HG03378 (cell line): ENCODE measurements at regions not wholly inside any gene's neighbourhood (a gene's known extent, or its start where the extent isn't known, plus 50 kb on each side); places are given as distances from the start of the nearest gene placed in this dataset.

ENCODE experiments used
- ATAC-seq: cut with Tn5 transposase; IDR thresholded peaks from one replicate; pipeline ENCODE4 v1.9.1; 2021; ENCODE audit warnings: mild to moderate bottlenecking, moderate library complexity; ENCODE audit not compliant: unreplicated experiment

DNA sequence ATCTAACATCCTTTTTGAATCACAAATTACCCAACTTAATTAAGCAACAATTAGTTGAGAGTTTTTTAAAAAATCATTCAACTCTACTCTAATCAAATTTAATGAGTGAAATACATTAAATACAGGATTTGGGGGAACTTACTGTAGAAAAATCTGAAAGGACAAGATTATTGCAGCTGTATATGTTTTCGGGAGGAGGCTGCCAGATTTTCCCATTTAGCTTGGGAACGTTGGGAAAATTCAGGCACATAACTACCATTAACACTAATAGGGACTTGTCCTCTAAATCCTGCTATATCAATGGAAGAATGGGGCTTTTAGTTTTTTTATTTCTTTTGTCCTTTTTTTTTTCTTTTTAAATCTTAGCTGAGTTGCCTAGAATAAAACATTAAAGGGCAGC lies 691.4 kb upstream of the FZD8 start:
- no peak for ATAC-seq

GRCh38 chr10:36332926-36333325 lies 690.8 kb upstream of the FZD8 start:
- no peak for ATAC-seq

- no peak for ATAC-seq
Measured at GRCh38 chr10:36331121-36331520, 689.0 kb upstream of the FZD8 start.

DNA sequence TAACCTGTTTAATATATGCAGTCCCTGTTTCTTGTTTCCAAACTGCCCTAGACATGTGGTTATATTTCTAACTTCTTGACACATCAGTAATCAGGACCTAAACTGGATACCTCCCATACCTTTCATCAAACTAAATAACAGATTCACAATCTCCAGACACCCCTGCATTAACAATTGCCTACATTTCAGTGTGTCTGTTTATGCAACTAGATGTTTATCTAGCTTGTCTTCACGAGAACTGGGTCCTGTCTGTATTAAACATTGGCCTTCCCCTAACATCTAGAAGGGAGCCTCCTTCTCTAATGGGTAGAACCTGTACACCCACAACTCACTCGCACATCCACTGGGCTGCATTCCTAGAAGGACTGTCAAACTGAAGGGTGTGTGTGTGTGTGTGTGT lies 683.7 kb upstream of the FZD8 start:
- ATAC-seq: no peak

DNA sequence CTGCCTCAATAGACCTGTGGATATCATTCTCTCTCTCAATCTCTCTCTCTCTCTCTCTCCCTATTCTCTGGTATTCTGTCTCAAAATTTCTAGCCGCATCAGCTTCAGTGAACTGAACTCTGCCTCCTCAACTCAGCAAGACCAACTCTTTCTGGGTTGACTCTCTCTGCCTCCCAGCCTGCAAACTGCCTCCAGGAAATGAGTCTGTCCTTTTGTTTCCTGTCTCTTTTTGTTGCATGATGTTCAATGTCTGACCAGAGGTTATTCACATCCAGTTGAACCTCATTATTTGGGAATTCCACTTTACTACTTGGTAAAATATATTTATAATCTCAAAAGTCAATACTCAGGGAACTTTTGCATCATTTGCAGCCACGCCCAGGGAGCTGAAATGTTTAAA lies 682.7 kb upstream of the FZD8 start:
- no peak for ATAC-seq

- ATAC-seq: no peak
Measured at GRCh38 chr10:36313142-36313541, 671.0 kb upstream of the FZD8 start.

GRCh38 chr10:36303896-36304295 lies 661.8 kb upstream of the FZD8 start:
- no peak for ATAC-seq

GRCh38 chr10:36302086-36302485 lies 660.0 kb upstream of the FZD8 start:
- no peak for ATAC-seq

DNA sequence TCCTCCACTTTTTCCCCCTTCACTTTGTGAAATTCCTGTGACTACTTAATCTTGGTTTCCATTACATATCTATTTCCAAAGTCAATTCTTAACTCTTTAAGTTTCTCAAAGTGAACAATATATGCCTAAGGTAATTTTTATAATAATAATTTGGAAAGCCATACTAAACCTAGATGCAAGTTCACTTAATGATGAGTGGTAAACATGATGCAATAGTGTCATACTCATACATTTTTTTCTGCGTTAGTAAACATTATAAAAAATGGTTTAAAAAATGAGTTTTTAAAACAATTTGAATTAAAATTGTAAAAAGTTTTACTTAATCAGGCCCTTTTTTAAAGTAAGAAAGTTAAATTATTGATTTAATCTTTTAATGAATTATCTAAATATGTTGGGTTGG lies 659.4 kb upstream of the FZD8 start:
- ATAC-seq: no peak

DNA sequence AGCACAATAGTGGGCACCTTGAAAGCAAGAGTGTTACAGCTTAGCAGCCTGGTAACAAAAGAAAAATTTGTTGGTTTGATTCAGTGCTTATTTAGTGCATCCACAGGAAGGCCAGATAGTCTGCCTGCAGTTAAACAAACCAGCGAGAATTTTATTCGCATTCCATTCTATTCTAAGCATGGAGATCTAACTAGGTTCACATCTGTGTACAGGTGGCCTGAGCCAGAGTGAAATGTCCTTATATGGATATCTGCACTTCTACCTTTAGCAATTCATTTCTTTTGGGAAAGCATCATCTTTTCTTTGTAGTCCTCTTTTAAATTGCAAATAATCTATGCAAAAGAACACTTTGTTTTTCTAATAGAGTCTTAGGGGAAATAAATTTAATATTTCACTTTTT lies 659.0 kb upstream of the FZD8 start:
- ATAC-seq: no peak

- no peak for ATAC-seq
Measured at GRCh38 chr10:36283827-36284226, 641.7 kb upstream of the FZD8 start.

- no peak for ATAC-seq
Measured at GRCh38 chr10:36281831-36282331, 639.8 kb upstream of the FZD8 start.

DNA sequence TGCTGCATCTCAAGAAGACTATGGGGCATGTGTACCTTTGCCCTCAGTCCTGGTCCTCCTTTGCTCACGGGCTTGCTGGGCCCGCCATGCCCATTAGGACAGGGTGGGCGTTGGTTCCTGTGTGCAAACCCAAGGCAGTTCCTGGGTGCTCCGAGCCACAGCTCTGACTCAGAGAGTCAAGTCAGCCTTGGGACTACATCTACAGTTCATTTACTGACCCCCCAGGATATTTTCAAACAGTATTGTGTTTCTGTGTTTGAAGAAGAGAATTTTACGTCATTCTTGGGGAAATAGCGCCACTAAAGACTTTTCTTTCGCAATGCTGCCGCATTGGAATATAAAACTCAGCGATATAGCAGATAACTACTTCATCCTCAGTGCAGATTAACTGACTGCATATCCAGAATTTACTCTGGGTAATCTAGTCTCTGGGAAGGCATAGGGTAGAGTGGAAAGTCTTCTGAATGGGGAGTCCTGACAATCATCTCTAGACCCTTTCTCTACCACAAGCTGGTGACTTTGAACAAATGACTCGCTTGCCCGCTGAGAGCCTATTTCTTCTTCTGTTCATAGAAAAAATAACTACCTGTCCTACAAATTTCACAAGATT lies 638.9 kb upstream of the FZD8 start:
- no peak for ATAC-seq

DNA sequence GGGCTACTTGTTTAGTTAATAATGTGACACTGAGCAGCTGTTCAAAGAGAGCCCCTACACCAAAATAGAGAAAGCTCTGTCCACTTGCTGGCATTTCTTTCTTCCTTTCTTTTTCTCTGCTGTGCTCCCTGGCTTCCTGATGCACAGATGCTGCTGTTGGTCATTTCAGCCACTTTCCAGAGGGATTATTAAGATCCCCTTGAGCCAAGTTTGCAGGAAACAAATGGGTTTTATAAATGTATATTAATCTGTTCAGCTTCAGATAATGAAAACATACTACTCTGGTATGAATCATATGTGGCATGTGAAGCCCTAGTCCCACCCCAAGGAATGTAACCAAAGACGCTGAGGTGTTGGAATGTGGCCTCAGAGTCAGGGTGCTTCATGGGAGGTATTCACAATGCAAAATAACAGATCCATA lies 638.2 kb upstream of the FZD8 start:
- no peak for ATAC-seq

DNA sequence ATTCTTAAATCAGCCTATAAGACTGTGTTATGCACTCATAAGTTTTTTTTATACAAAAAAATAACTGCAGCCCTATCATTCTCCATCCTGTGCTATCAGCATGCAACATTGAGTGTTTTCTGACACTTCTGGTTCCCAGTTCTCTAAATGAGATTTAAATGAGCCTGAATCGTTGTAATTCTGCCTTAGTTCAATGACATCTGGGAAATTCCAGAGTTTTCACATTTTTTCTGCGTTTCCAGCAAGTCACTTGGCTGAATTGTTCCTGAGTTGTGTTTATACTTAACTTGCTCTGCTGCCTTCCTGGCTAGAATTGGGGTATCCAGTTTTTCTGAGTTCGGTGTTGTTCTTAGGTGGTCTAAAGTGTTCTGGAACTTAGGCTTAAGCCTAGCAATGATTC lies 636.1 kb upstream of the FZD8 start:
- no peak for ATAC-seq

DNA sequence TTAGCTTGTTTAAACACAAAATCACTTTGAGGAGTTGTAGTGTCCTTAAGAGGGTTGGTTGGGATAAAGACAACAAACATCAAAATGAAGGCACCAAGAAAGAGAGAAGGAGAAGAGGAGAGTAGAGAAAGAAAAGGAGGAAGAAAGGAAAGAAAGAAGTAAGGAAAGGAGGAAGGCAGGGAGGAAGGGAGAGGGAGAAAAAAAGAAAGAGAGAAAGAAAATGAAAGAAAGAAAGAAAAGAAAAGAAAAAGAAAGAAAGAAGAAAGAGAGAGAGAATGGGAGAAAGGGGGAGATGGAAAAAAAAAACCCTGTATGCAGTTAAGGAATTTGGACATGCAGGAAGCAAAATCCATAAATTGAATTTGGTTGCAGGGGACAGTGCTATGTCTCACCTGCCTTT lies 635.4 kb upstream of the FZD8 start:
- no peak for ATAC-seq

- ATAC-seq: no peak
Measured at GRCh38 chr10:36271627-36272340, 629.7 kb upstream of the FZD8 start.

- ATAC-seq: no peak
Measured at GRCh38 chr10:36269222-36269621, 627.1 kb upstream of the FZD8 start.

DNA sequence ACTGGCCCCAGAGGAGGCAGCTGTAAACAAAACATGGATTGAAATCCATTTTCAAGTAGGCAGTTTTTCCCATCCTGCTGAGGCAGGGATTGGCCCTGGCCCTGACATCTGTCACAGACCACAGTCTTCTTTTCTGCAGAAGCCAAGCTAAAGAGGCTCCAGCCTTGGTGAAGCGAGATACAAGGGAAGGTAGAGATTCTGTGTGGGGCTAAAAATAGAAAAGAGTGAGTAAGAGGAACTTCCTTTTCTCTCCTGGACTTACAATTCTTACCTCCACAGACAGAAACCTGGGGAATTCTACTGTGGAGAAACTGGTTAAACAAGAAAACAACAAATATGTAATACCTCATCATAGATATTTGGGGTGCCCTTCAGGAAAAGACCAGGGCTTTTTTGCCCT lies 624.8 kb upstream of the FZD8 start:
- ATAC-seq: no peak

DNA sequence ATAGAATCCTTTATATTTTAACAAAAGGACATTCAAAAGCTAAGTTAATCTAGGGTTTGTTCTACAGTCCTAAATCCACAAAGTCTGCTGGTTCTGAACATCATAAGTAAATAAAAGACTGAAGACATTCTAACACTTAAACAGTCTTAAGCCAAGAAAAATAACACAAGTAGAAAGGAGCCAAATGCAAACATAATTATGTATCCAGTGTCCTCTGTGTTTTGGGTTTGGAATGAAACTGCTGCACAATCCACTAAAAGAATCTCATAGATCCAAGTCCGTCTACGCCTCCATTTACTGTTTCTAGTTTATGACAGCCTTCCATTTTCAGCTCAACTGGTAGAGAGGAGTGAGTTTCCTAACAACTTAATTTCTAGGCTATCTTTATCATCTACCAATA lies 623.6 kb upstream of the FZD8 start:
- ATAC-seq: no peak

DNA sequence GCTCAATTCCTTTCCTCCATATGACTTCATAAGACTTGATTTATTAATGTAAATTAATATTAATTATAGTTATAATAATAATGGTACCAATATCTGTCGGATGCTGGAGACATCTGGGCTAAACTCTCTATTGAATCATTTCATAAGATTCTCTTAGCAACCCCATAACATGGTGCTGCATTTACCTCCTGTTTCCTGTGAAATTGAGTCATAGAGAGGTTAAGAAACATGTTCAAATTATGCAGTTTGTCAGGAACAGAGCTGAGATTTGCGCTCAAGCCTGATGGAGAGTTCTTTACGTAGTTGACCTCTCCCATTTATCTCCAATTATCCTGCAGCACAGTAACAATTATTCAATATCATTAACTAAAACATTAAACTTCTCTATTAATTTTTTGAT lies 621.8 kb upstream of the FZD8 start:
- no peak for ATAC-seq

GRCh38 chr10:36256948-36257356 lies 614.9 kb upstream of the FZD8 start:
- ATAC-seq: no peak

- ATAC-seq: no peak
Measured at GRCh38 chr10:36256166-36256565, 614.1 kb upstream of the FZD8 start.
